ENCODE measurements at regions not wholly inside any gene's neighbourhood (a gene's known extent, or its start where the extent isn't known, plus 50 kb on each side); places are given as distances from the start of the nearest gene placed in this dataset.
"Not testable (repeated sequence)": the region's sequence is repeated elsewhere in the genome, so short reads cannot be mapped to it uniquely, and the experiment has no call there.

DNA sequence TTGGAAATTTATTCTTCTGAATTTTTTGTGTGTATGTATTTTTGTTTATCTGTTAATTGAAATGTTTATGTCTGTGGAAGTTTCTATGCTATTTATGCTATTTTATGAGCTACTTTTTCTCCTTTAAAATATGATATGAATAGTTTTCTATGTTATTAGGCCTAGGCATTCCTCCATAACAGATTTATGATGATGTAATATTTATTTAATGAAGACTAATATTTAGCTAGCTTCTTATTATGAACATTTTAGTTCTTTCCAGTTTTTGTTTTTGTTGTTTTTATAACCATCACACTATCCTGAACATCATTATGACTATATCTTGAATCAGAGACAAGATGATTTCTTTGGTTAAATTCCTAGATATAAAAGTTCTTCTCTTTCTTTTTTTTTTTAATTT is 70.7 kb downstream of the P2RY1 start:
- DNase-seq: no peak
- H3K36me3 Mint-ChIP-seq (ENCODE audit: unreplicated experiment): no peaks in the 10 kb centered on the region
- no peaks in the 10 kb centered on the region for H3K27me3 Mint-ChIP-seq (ENCODE audit: unreplicated experiment)
- no peak overlapping the region for H3K4me3 Mint-ChIP-seq (ENCODE audit: unreplicated experiment)
- TF ChIP-seq CTCF (IDR thresholded peaks at IDR 0.05; ENCODE audit: partially characterized antibody, unreplicated experiment): no peak
- no peaks in the 10 kb centered on the region for H3K9me3 Mint-ChIP-seq (ENCODE audit: unreplicated experiment)
- H3K27ac Mint-ChIP-seq (ENCODE audit: unreplicated experiment): no peak overlapping the region
- H3K4me1 Mint-ChIP-seq (ENCODE audit: low read depth, unreplicated experiment): no peaks in the 10 kb centered on the region

- H3K4me1 Mint-ChIP-seq (ENCODE audit: low read depth, unreplicated experiment): no peaks in the 10 kb centered on the region
- no peaks in the 10 kb centered on the region for H3K9me3 Mint-ChIP-seq (ENCODE audit: unreplicated experiment)
- no peak overlapping the region for H3K27ac Mint-ChIP-seq (ENCODE audit: unreplicated experiment)
- TF ChIP-seq CTCF (IDR thresholded peaks at IDR 0.05; ENCODE audit: partially characterized antibody, unreplicated experiment): no peak
- H3K27me3 Mint-ChIP-seq (ENCODE audit: unreplicated experiment): no peaks in the 10 kb centered on the region
- no peak overlapping the region for H3K4me3 Mint-ChIP-seq (ENCODE audit: unreplicated experiment)
- H3K36me3 Mint-ChIP-seq (ENCODE audit: unreplicated experiment): no peaks in the 10 kb centered on the region
- no peak for DNase-seq
Measured at GRCh38 chr3:152909180-152909883, 74.4 kb downstream of the P2RY1 start.

- Mint-ChIP-seq H3K36me3 (ENCODE audit: unreplicated experiment) (no peaks in the 10 kb centered on the region), H3K4me1 (ENCODE audit: low read depth, unreplicated experiment) (no peaks in the 10 kb centered on the region), H3K4me3 (ENCODE audit: unreplicated experiment) (no peak overlapping the region), H3K27me3 (ENCODE audit: unreplicated experiment) (no peaks in the 10 kb centered on the region), H3K9me3 (ENCODE audit: unreplicated experiment) (no peaks in the 10 kb centered on the region), H3K27ac (ENCODE audit: unreplicated experiment) (no peak overlapping the region)
- TF ChIP-seq CTCF (IDR thresholded peaks at IDR 0.05; ENCODE audit: partially characterized antibody, unreplicated experiment): no peak
- DNase-seq: no peak
Measured at GRCh38 chr3:152910211-152910610, 75.3 kb downstream of the P2RY1 start.

GRCh38 chr3:152910966-152911365 is 76.0 kb downstream of the P2RY1 start:
- H3K36me3 Mint-ChIP-seq (ENCODE audit: unreplicated experiment): no peaks in the 10 kb centered on the region
- DNase-seq: no peak
- no peak overlapping the region for H3K4me3 Mint-ChIP-seq (ENCODE audit: unreplicated experiment)
- H3K27ac Mint-ChIP-seq (ENCODE audit: unreplicated experiment): no peak overlapping the region
- no peak for TF ChIP-seq CTCF (IDR thresholded peaks at IDR 0.05; ENCODE audit: partially characterized antibody, unreplicated experiment)
- no peaks in the 10 kb centered on the region for H3K9me3 Mint-ChIP-seq (ENCODE audit: unreplicated experiment)
- no peaks in the 10 kb centered on the region for H3K4me1 Mint-ChIP-seq (ENCODE audit: low read depth, unreplicated experiment)
- no peaks in the 10 kb centered on the region for H3K27me3 Mint-ChIP-seq (ENCODE audit: unreplicated experiment)

GRCh38 chr3:152914743-152915142 is 79.8 kb downstream of the P2RY1 start:
- H3K4me1 Mint-ChIP-seq (ENCODE audit: low read depth, unreplicated experiment); DNase-seq; H3K9me3 Mint-ChIP-seq (ENCODE audit: unreplicated experiment); H3K36me3 Mint-ChIP-seq (ENCODE audit: unreplicated experiment); H3K27me3 Mint-ChIP-seq (ENCODE audit: unreplicated experiment); H3K4me3 Mint-ChIP-seq (ENCODE audit: unreplicated experiment); H3K27ac Mint-ChIP-seq (ENCODE audit: unreplicated experiment): not testable (repeated sequence)
